ENCODE measurements at regions not wholly inside any gene's neighbourhood (a gene's known extent, or its start where the extent isn't known, plus 50 kb on each side); places are given as distances from the start of the nearest gene placed in this dataset.

- Histone ChIP-seq H3K4me1 (no peaks in the 10 kb centered on the region), H3K27me3 (peaks cover 0 to 4% of the 10 kb centered on the region in 2 donors), H3K27ac (no peak overlapping the region), H3K4me3 (no peak overlapping the region), H3K9me3 (no peaks in the 10 kb centered on the region), H3K36me3 (no peaks in the 10 kb centered on the region)
- DNase-seq (ENCODE audit: low spot score in 2 of 2): no peak
- TF ChIP-seq POLR2AphosphoS5 (IDR thresholded peaks at IDR 0.05): no peak
- intact Hi-C loops (cut with DNase I; ENCODE audit: low total_unique reads): no loop called here
Measured at GRCh38 chr21:43283136-43283924, 114.5 kb downstream of the CRYAA start.

GRCh38 chr21:43282358-43283120, 113.7 kb downstream of the CRYAA start:
- intact Hi-C loops (cut with DNase I; ENCODE audit: low total_unique reads): no loop called here
- Histone ChIP-seq H3K9me3 (no peaks in the 10 kb centered on the region), H3K36me3 (no peaks in the 10 kb centered on the region), H3K4me1 (no peaks in the 10 kb centered on the region), H3K4me3 (no peak overlapping the region), H3K27me3 (peaks cover 0 to 4% of the 10 kb centered on the region in 2 donors), H3K27ac (no peak overlapping the region)
- no peak for DNase-seq (ENCODE audit: low spot score in 2 of 2)
- TF ChIP-seq POLR2A (IDR thresholded peaks at IDR 0.05): no peak
- TF ChIP-seq CTCF (IDR thresholded peaks at IDR 0.05): no peak
- TF ChIP-seq POLR2AphosphoS5 (IDR thresholded peaks at IDR 0.05): no peak

GRCh38 chr21:43281661-43282357, 113.0 kb downstream of the CRYAA start:
- Histone ChIP-seq H3K27ac (no peak overlapping the region), H3K4me3 (no peak overlapping the region), H3K27me3 (peaks cover 0 to 4% of the 10 kb centered on the region in 2 donors), H3K9me3 (no peaks in the 10 kb centered on the region), H3K36me3 (no peaks in the 10 kb centered on the region), H3K4me1 (no peaks in the 10 kb centered on the region)
- intact Hi-C loops (cut with DNase I; ENCODE audit: low total_unique reads): no loop called here
- no peak for DNase-seq (ENCODE audit: low spot score in 2 of 2)
- TF ChIP-seq POLR2A (IDR thresholded peaks at IDR 0.05) (no peak), CTCF (IDR thresholded peaks at IDR 0.05) (no peak), POLR2AphosphoS5 (IDR thresholded peaks at IDR 0.05) (no peak)

GRCh38 chr21:43280949-43281633, 112.3 kb downstream of the CRYAA start:
- Histone ChIP-seq H3K27me3 (peaks cover 0 to 4% of the 10 kb centered on the region in 2 donors), H3K9me3 (no peaks in the 10 kb centered on the region), H3K36me3 (no peaks in the 10 kb centered on the region), H3K4me3 (no peak overlapping the region), H3K27ac (no peak overlapping the region), H3K4me1 (no peaks in the 10 kb centered on the region)
- TF ChIP-seq POLR2A (IDR thresholded peaks at IDR 0.05) (no peak), POLR2AphosphoS5 (IDR thresholded peaks at IDR 0.05) (no peak), CTCF (IDR thresholded peaks at IDR 0.05) (no peak)
- DNase-seq (ENCODE audit: low spot score in 2 of 2): no peak
- intact Hi-C loops (cut with DNase I; ENCODE audit: low total_unique reads): no loop called here

GRCh38 chr21:43279578-43279894, 110.7 kb downstream of the CRYAA start:
- intact Hi-C loops (cut with DNase I; ENCODE audit: low total_unique reads): no loop called here
- no peak for DNase-seq (ENCODE audit: low spot score in 2 of 2)
- H3K36me3 ChIP-seq: no peaks in the 10 kb centered on the region
- H3K9me3 ChIP-seq: no peaks in the 10 kb centered on the region
- no peak for TF ChIP-seq POLR2A (IDR thresholded peaks at IDR 0.05)
- TF ChIP-seq POLR2AphosphoS5 (IDR thresholded peaks at IDR 0.05): no peak
- no peak for TF ChIP-seq CTCF (IDR thresholded peaks at IDR 0.05)
- H3K27me3 ChIP-seq: peaks cover 0 to 4% of the 10 kb centered on the region in 2 donors
- H3K4me1 ChIP-seq: no peaks in the 10 kb centered on the region
- H3K27ac ChIP-seq: no peak overlapping the region
- no peak overlapping the region for H3K4me3 ChIP-seq
